ENCODE measurements at regions not wholly inside any gene's neighbourhood (a gene's known extent, or its start where the extent isn't known, plus 50 kb on each side); places are given as distances from the start of the nearest gene placed in this dataset.
"Not testable (repeated sequence)": the region's sequence is repeated elsewhere in the genome, so short reads cannot be mapped to it uniquely, and the experiment has no call there.

DNA sequence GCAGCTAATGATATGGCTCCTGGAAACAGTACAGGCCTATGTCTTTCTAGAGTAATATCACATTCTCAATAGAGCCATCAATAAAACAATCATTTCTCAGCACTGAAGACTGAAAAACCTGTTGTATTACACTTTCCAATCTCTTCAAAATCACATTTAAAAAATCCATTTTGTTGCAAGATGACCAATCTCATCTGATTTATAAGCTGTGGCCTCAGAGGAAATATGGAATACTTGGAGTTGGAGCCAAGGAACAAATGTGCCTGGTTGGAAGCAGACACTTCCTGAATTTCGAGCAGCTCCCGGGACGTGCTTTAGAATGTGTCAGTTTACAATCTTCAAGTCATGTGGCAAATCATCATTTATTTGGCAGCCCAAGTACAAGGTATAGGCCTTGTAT lies 114.5 kb downstream of the ADCYAP1 start:
- Histone ChIP-seq H3K36me3 (replicated peaks; ENCODE audit: insufficient read depth, low read length) (no peaks in the 10 kb centered on the region), H3F3A (ENCODE audit: insufficient read depth, low read length) (no peaks in the 10 kb centered on the region), H3K4me1 (ENCODE audit: low read length) (no peaks in the 10 kb centered on the region), H3K27ac (ENCODE audit: low read length) (no peak overlapping the region), H3K79me2 (ENCODE audit: low read length) (no peaks in the 10 kb centered on the region), H2AFZ (ENCODE audit: low read length) (no peak overlapping the region), H4K20me1 (ENCODE audit: insufficient read depth, low read length) (no peaks in the 10 kb centered on the region), H3K4me2 (ENCODE audit: low read depth, low read length) (no peak overlapping the region), H3K9me3 (replicated peaks; ENCODE audit: insufficient read depth, low read length) (no peaks in the 10 kb centered on the region), H3K4me3 (ENCODE audit: low read length) (no peak overlapping the region), H3K9ac (ENCODE audit: low read length) (no peak overlapping the region), H3K27me3 (replicated peaks; ENCODE audit: insufficient read depth, low read length) (no peaks in the 10 kb centered on the region), H3K9me2 (replicated peaks; ENCODE audit: insufficient read depth, low read length) (no peaks in the 10 kb centered on the region)
- TF ChIP-seq, protein P1, sequence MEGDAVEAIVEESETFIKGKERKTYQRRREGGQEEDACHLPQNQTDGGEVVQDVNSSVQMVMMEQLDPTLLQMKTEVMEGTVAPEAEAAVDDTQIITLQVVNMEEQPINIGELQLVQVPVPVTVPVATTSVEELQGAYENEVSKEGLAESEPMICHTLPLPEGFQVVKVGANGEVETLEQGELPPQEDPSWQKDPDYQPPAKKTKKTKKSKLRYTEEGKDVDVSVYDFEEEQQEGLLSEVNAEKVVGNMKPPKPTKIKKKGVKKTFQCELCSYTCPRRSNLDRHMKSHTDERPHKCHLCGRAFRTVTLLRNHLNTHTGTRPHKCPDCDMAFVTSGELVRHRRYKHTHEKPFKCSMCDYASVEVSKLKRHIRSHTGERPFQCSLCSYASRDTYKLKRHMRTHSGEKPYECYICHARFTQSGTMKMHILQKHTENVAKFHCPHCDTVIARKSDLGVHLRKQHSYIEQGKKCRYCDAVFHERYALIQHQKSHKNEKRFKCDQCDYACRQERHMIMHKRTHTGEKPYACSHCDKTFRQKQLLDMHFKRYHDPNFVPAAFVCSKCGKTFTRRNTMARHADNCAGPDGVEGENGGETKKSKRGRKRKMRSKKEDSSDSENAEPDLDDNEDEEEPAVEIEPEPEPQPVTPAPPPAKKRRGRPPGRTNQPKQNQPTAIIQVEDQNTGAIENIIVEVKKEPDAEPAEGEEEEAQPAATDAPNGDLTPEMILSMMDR (IDR thresholded peaks at IDR 0.05; ENCODE audit: low read length): no peak
- TF ChIP-seq EZH2 (optimal IDR thresholded peaks at IDR 0.05; ENCODE audit: low read depth, low read length) (no peak), EZH2phosphoT487 (IDR thresholded peaks at IDR 0.05; ENCODE audit: low read length) (no peak)
- no peak for DNase-seq

GRCh38 chr18:1020731-1021344 lies 116.2 kb downstream of the ADCYAP1 start:
- H2AFZ ChIP-seq (ENCODE audit: low read length): no peak overlapping the region
- H3K9ac ChIP-seq (ENCODE audit: low read length): no peak overlapping the region
- H3K4me3 ChIP-seq (ENCODE audit: low read length): no peak overlapping the region
- H4K20me1 ChIP-seq (ENCODE audit: insufficient read depth, low read length): no peaks in the 10 kb centered on the region
- H3K36me3 ChIP-seq (replicated peaks; ENCODE audit: insufficient read depth, low read length): no peaks in the 10 kb centered on the region
- no peak overlapping the region for H3K27ac ChIP-seq (ENCODE audit: low read length)
- no peaks in the 10 kb centered on the region for H3K27me3 ChIP-seq (replicated peaks; ENCODE audit: insufficient read depth, low read length)
- TF ChIP-seq EZH2phosphoT487 (IDR thresholded peaks at IDR 0.05; ENCODE audit: low read length): no peak
- TF ChIP-seq, protein P1 (IDR thresholded peaks at IDR 0.05; ENCODE audit: low read length): no peak
- TF ChIP-seq EZH2 (optimal IDR thresholded peaks at IDR 0.05; ENCODE audit: low read depth, low read length): no peak
- no peaks in the 10 kb centered on the region for H3K4me1 ChIP-seq (ENCODE audit: low read length)
- DNase-seq: no peak
- H3K9me3 ChIP-seq (replicated peaks; ENCODE audit: insufficient read depth, low read length): no peaks in the 10 kb centered on the region
- H3K4me2 ChIP-seq (ENCODE audit: low read depth, low read length): no peak overlapping the region
- no peaks in the 10 kb centered on the region for H3K9me2 ChIP-seq (replicated peaks; ENCODE audit: insufficient read depth, low read length)
- H3F3A ChIP-seq (ENCODE audit: insufficient read depth, low read length): no peaks in the 10 kb centered on the region
- H3K79me2 ChIP-seq (ENCODE audit: low read length): no peaks in the 10 kb centered on the region

DNA sequence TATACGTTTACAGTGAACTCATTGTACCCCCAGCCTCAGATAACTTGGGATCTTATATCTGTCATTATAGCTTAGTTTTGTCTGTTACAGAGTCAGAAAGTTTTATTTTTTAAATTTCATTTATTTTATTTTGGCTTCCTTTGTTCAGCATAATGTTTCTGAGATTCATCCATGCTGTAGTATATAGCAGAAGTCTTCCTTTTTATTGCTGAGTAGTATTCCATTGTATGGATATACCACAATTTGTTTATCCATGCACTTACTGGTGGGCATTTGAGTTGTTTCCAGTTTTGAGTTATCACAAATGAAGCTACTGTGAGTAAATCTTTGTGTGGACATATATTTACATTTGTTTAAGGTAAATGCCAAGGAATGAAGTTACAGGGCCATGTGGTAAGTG lies 122.3 kb downstream of the ADCYAP1 start:
- Histone ChIP-seq H3K79me2 (ENCODE audit: low read length) (no peaks in the 10 kb centered on the region), H3K36me3 (replicated peaks; ENCODE audit: insufficient read depth, low read length) (no peaks in the 10 kb centered on the region), H3F3A (ENCODE audit: insufficient read depth, low read length) (no peaks in the 10 kb centered on the region), H2AFZ (ENCODE audit: low read length) (no peak overlapping the region), H3K27ac (ENCODE audit: low read length) (no peak overlapping the region), H3K4me2 (ENCODE audit: low read depth, low read length) (no peak overlapping the region), H4K20me1 (ENCODE audit: insufficient read depth, low read length) (no peaks in the 10 kb centered on the region), H3K27me3 (replicated peaks; ENCODE audit: insufficient read depth, low read length) (no peaks in the 10 kb centered on the region), H3K4me1 (ENCODE audit: low read length) (no peaks in the 10 kb centered on the region), H3K9me3 (replicated peaks; ENCODE audit: insufficient read depth, low read length) (no peaks in the 10 kb centered on the region), H3K4me3 (ENCODE audit: low read length) (no peak overlapping the region), H3K9ac (ENCODE audit: low read length) (no peak overlapping the region), H3K9me2 (replicated peaks; ENCODE audit: insufficient read depth, low read length) (no peaks in the 10 kb centered on the region)
- DNase-seq: no peak
- TF ChIP-seq EZH2 (optimal IDR thresholded peaks at IDR 0.05; ENCODE audit: low read depth, low read length) (no peak), EZH2phosphoT487 (IDR thresholded peaks at IDR 0.05; ENCODE audit: low read length) (no peak)
- TF ChIP-seq, protein P1 (IDR thresholded peaks at IDR 0.05; ENCODE audit: low read length): no peak

- not testable (repeated sequence) for H3K4me1 ChIP-seq (ENCODE audit: low read length); H3K27ac ChIP-seq (ENCODE audit: low read length); H3K36me3 ChIP-seq (replicated peaks; ENCODE audit: insufficient read depth, low read length); H3K27me3 ChIP-seq (replicated peaks; ENCODE audit: insufficient read depth, low read length); H3K9ac ChIP-seq (ENCODE audit: low read length); H3K4me2 ChIP-seq (ENCODE audit: low read depth, low read length); H4K20me1 ChIP-seq (ENCODE audit: insufficient read depth, low read length); H3K9me3 ChIP-seq (replicated peaks; ENCODE audit: insufficient read depth, low read length); H3K4me3 ChIP-seq (ENCODE audit: low read length); H3K79me2 ChIP-seq (ENCODE audit: low read length); H2AFZ ChIP-seq (ENCODE audit: low read length); H3K9me2 ChIP-seq (replicated peaks; ENCODE audit: insufficient read depth, low read length); H3F3A ChIP-seq (ENCODE audit: insufficient read depth, low read length); DNase-seq
These were observed 128.4 kb downstream of the ADCYAP1 start for GRCh38 chr18:1033092-1033491.
